ENCODE measurements at regions not wholly inside any gene's neighbourhood (a gene's known extent, or its start where the extent isn't known, plus 50 kb on each side); places are given as distances from the start of the nearest gene placed in this dataset.
A peak's percentile ranks its signal among the peaks of the same experiment; 100 is the strongest.

- no peak for TF ChIP-seq HOMEZ (CRISPR knock-in tag; IDR thresholded peaks at IDR 0.05)
- TF ChIP-seq ZNF282 (CRISPR knock-in tag; IDR thresholded peaks at IDR 0.05): no peak
- TF ChIP-seq RUNX1 (IDR thresholded peaks at IDR 0.05; ENCODE audit: low read depth): no peak
- no peak for TF ChIP-seq ZNF165 (CRISPR knock-in tag; IDR thresholded peaks at IDR 0.05; ENCODE audit: borderline replicate concordance)
- TF ChIP-seq CC2D1A (IDR thresholded peaks at IDR 0.05): peak; percentile 63; the same call in 1 of the 2 replicates
- TF ChIP-seq MYC (IDR thresholded peaks at IDR 0.05; ENCODE audit: low read depth, low read length): no peak
- TF ChIP-seq MYC (CRISPR knock-in tag; IDR thresholded peaks at IDR 0.05; ENCODE audit: borderline replicate concordance, low read depth): 0 out of 2 replicates have a peak, but pooled peaks have one; percentile 37
- TF ChIP-seq ETV5 (CRISPR knock-in tag; IDR thresholded peaks at IDR 0.05; ENCODE audit: low read depth): no peak
- no peak for TF ChIP-seq ETS1 (conservative IDR thresholded peaks at IDR 0.05; ENCODE audit: control insufficient read depth, low read depth, low read length)
- TF ChIP-seq EHMT2 (IDR thresholded peaks at IDR 0.05): peak; percentile 96
- TF ChIP-seq ZNF175 (CRISPR knock-in tag; IDR thresholded peaks at IDR 0.05; ENCODE audit: low read depth): no peak
- TF ChIP-seq NEUROD1 (IDR thresholded peaks at IDR 0.05; ENCODE audit: borderline replicate concordance, low read depth, low read length, partially characterized antibody): no peak
- peak; percentile 53; the same call in 1 of the 2 replicates for TF ChIP-seq KAT8 (IDR thresholded peaks at IDR 0.05; ENCODE audit: low read depth)
- peak; percentile 26; the same call in 1 of the 2 replicates for TF ChIP-seq ELF1 (tag; IDR thresholded peaks at IDR 0.05)
- TF ChIP-seq MTA3 (IDR thresholded peaks at IDR 0.05; ENCODE audit: borderline replicate concordance): peak; percentile 96
- no peak for TF ChIP-seq NFE2 (IDR thresholded peaks at IDR 0.05; ENCODE audit: low read depth)
- TF ChIP-seq THAP12 (CRISPR knock-in tag; IDR thresholded peaks at IDR 0.05): no peak
- peak; percentile 95; the same call in 1 of the 2 replicates for TF ChIP-seq LARP7 (IDR thresholded peaks at IDR 0.05)
- peak; percentile 100 for TF ChIP-seq ZNF280A (IDR thresholded peaks at IDR 0.05; ENCODE audit: low read depth, partially characterized antibody)
- TF ChIP-seq ZNF584 (CRISPR knock-in tag; IDR thresholded peaks at IDR 0.05; ENCODE audit: low read depth): no peak
- no peak for TF ChIP-seq HDGF (IDR thresholded peaks at IDR 0.05)
- TF ChIP-seq IFI16 (CRISPR knock-in tag; IDR thresholded peaks at IDR 0.05): no peak
- no peak for TF ChIP-seq KAT2B (IDR thresholded peaks at IDR 0.05; ENCODE audit: low read depth, low read length)
- no peak for TF ChIP-seq NR2F6 (CRISPR knock-in tag; IDR thresholded peaks at IDR 0.05)
- TF ChIP-seq ZNF263 (CRISPR knock-in tag; IDR thresholded peaks at IDR 0.05; ENCODE audit: borderline replicate concordance): no peak
Observed at GRCh38 chr22:19648419-19648929, 65.8 kb upstream of the SEPTIN5 start (continued).
